ENCODE measurements at regions not wholly inside any gene's neighbourhood (a gene's known extent, or its start where the extent isn't known, plus 50 kb on each side); places are given as distances from the start of the nearest gene placed in this dataset.

- TF ChIP-seq, protein P1, sequence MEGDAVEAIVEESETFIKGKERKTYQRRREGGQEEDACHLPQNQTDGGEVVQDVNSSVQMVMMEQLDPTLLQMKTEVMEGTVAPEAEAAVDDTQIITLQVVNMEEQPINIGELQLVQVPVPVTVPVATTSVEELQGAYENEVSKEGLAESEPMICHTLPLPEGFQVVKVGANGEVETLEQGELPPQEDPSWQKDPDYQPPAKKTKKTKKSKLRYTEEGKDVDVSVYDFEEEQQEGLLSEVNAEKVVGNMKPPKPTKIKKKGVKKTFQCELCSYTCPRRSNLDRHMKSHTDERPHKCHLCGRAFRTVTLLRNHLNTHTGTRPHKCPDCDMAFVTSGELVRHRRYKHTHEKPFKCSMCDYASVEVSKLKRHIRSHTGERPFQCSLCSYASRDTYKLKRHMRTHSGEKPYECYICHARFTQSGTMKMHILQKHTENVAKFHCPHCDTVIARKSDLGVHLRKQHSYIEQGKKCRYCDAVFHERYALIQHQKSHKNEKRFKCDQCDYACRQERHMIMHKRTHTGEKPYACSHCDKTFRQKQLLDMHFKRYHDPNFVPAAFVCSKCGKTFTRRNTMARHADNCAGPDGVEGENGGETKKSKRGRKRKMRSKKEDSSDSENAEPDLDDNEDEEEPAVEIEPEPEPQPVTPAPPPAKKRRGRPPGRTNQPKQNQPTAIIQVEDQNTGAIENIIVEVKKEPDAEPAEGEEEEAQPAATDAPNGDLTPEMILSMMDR (conservative IDR thresholded peaks at IDR 0.05): no peak
- DNase-seq (ENCODE audit: extremely low spot score, unreplicated experiment): no peak
- peaks cover 28% of the 10 kb centered on the region for H3K9me3 Mint-ChIP-seq
- no peaks in the 10 kb centered on the region for H3K27me3 Mint-ChIP-seq
- H3K36me3 Mint-ChIP-seq: peaks cover 4% of the 10 kb centered on the region
- no peak overlapping the region for H3K27ac Mint-ChIP-seq
- H3K4me1 Mint-ChIP-seq (ENCODE audit: unreplicated experiment): peaks cover 4% of the 10 kb centered on the region
- H3K4me3 Mint-ChIP-seq: no peak overlapping the region
Observed at GRCh38 chr7:46256870-46257661, 336.0 kb upstream of the IGFBP3 start.

GRCh38 chr7:46253520-46253919 is 332.4 kb upstream of the IGFBP3 start:
- peaks cover 15% of the 10 kb centered on the region for H3K9me3 Mint-ChIP-seq
- H3K4me3 Mint-ChIP-seq: peak overlapping the region; percentile 42
- H3K27ac Mint-ChIP-seq: peak overlapping the region; percentile 78
- TF ChIP-seq, protein P1 (conservative IDR thresholded peaks at IDR 0.05): no peak
- peaks cover 4% of the 10 kb centered on the region for H3K4me1 Mint-ChIP-seq (ENCODE audit: unreplicated experiment)
- no peak for DNase-seq (ENCODE audit: extremely low spot score, unreplicated experiment)
- H3K27me3 Mint-ChIP-seq: no peaks in the 10 kb centered on the region
- peaks cover 9% of the 10 kb centered on the region for H3K36me3 Mint-ChIP-seq

DNA sequence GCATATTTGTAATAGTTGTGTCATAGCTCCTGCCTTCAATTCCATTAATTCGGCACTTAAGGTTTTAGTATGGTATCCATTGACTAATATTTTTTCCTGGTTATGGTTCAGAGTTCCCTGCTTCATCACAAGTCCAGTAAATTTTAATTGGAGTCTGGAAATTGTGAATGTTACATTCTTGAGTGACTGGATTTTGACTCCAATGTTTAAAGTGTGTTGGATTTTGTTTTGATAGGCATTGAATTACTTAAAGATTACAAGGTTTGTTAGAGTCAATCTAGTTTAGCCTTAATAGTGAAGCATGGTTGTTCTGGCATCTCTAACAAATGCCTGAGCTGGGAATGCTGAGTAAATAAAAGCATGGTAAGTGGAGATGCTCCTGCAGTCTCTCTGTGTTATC is 326.6 kb upstream of the IGFBP3 start:
- Mint-ChIP-seq H3K27ac (no peak overlapping the region), H3K4me1 (ENCODE audit: unreplicated experiment) (peaks cover 5% of the 10 kb centered on the region), H3K9me3 (no peaks in the 10 kb centered on the region), H3K4me3 (no peak overlapping the region), H3K36me3 (peaks cover 5% of the 10 kb centered on the region), H3K27me3 (no peaks in the 10 kb centered on the region)
- DNase-seq (ENCODE audit: extremely low spot score, unreplicated experiment): no peak
- TF ChIP-seq, protein P1 (conservative IDR thresholded peaks at IDR 0.05): no peak

- TF ChIP-seq, protein P1 (conservative IDR thresholded peaks at IDR 0.05): no peak
- no peak overlapping the region for H3K27ac Mint-ChIP-seq
- DNase-seq (ENCODE audit: extremely low spot score, unreplicated experiment): no peak
- peaks cover 5% of the 10 kb centered on the region for H3K36me3 Mint-ChIP-seq
- no peaks in the 10 kb centered on the region for H3K27me3 Mint-ChIP-seq
- H3K4me3 Mint-ChIP-seq: no peak overlapping the region
- peaks cover 5% of the 10 kb centered on the region for H3K4me1 Mint-ChIP-seq (ENCODE audit: unreplicated experiment)
- H3K9me3 Mint-ChIP-seq: no peaks in the 10 kb centered on the region
Observed at GRCh38 chr7:46245586-46246111, 324.6 kb upstream of the IGFBP3 start.

DNA sequence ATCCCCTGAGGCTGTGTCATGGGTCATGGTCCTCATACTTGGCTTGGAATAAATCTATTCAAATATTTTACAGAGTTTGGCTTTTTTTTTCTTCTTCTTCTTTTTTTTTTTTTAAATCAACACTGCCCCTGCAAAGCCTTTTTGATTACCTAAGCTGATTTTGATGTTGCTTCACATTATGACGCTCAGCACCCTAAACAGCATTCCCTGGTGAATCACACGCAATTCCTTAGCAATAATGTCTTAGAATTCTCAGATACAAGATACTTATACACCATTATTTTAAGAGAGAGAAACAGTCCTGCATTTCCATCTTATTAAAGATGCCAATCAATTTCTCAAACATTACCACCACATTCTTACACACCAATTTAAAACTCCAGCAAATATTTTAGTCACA is 323.7 kb upstream of the IGFBP3 start:
- no peak for DNase-seq (ENCODE audit: extremely low spot score, unreplicated experiment)
- Mint-ChIP-seq H3K27me3 (no peaks in the 10 kb centered on the region), H3K4me1 (ENCODE audit: unreplicated experiment) (peaks cover 5% of the 10 kb centered on the region), H3K4me3 (no peak overlapping the region), H3K9me3 (no peaks in the 10 kb centered on the region), H3K27ac (no peak overlapping the region), H3K36me3 (peaks cover 5% of the 10 kb centered on the region)
- TF ChIP-seq, protein P1 (conservative IDR thresholded peaks at IDR 0.05): no peak
